22Rv1 (cell line): ENCODE measurements at regions not wholly inside any gene's neighbourhood (a gene's known extent, or its start where the extent isn't known, plus 50 kb on each side); places are given as distances from the start of the nearest gene placed in this dataset.

Source experiments
- CTCF ChIP-seq: fragments of 450-650 bp; IDR thresholded peaks from 2 replicates; pipeline ENCODE4 v1.5.1; 2017; ENCODE audit warnings: mild to moderate bottlenecking
- ZFX ChIP-seq: fragments of 450-650 bp; IDR thresholded peaks from 2 replicates; pipeline ENCODE4 v1.6.1; 2017; ENCODE audit warnings: antibody characterized with exemption, borderline replicate concordance

- no peak for TF ChIP-seq CTCF
- TF ChIP-seq ZFX: no peak
Measured at GRCh38 chr11:33443684-33444083, 186.5 kb downstream of the HIPK3 start.
